SK-N-SH (cell line): ENCODE measurements at regions not wholly inside any gene's neighbourhood (a gene's known extent, or its start where the extent isn't known, plus 50 kb on each side); places are given as distances from the start of the nearest gene placed in this dataset.

Experiments used
- CTCF ChIA-PET: fragments of 300-600, 350-600 bp; formaldehyde crosslinking; extraction: SDS; loops from one replicate; lab custom pipeline; 2021; lab: Yijun Ruan, JAX
- POLR2A ChIA-PET: fragments of 350-600 bp; sonication (Branson Sonifier 250); formaldehyde crosslinking; extraction: SDS; loops from one replicate; lab custom pipeline; 2020; ENCODE audit warnings: antibody characterized with exemption, inconsistent platforms; lab: Yijun Ruan, JAX
- DNase-seq: peaks from one replicate; pipeline ENCODE4 v3.0.0; 2012
- H2AFZ ChIP-seq: fragments of 200-600 bp; sonication (generic); 2 replicates; pipeline ENCODE4 v1.8.1; 2016; ENCODE audit warnings: antibody characterized with exemption, mild to moderate bottlenecking, low read depth
- H3F3A ChIP-seq: fragments of 200-600 bp; sonication (generic); replicated peaks from 2 replicates; pipeline ENCODE3; 2016; ENCODE audit warnings: antibody characterized with exemption, mild to moderate bottlenecking; ENCODE audit not compliant: insufficient read depth
- H3K27ac ChIP-seq, 2 experiments: fragments of 200-500 bp in 1 of 2; fragments of 200-600 bp in 1 of 2; sonication (Bioruptor generic) in 1 of 2; sonication (generic), shearing (Covaris generic) in 1 of 2; 2 replicates each; pipeline versions ENCODE4 v1.5.1 to v1.6.1; 2014 to 2016; ENCODE audit warnings: low read depth in 2 of 2, inconsistent platforms in 1 of 2, low read length in 1 of 2, mild to moderate bottlenecking in 1 of 2, mixed read lengths in 1 of 2
- H3K27me3 ChIP-seq: fragments of 200-600 bp; sonication (generic), shearing (Covaris generic); 2 replicates; pipeline ENCODE4 v1.6.1; 2016; ENCODE audit warnings: mixed run types; ENCODE audit not compliant: insufficient read depth
- H3K36me3 ChIP-seq, 2 experiments: fragments of 200-500 bp in 1 of 2; fragments of 200-600 bp in 1 of 2; sonication (Bioruptor generic) in 1 of 2; sonication (generic) in 1 of 2; replicated peaks in 1 of 2; 2 replicates each; pipeline versions ENCODE3 to v1.5.1; 2014 to 2016; ENCODE audit warnings: low read length in 1 of 2, mild to moderate bottlenecking in 1 of 2; ENCODE audit not compliant: insufficient read depth in 2 of 2, control insufficient read depth in 1 of 2
- H3K4me1 ChIP-seq, 2 experiments: fragments of 200-500 bp in 1 of 2; fragments of 200-600 bp in 1 of 2; sonication (Bioruptor generic) in 1 of 2; sonication (generic), shearing (Covaris generic) in 1 of 2; 2 replicates each; pipeline versions ENCODE4 v1.5.1 to v1.6.1; 2014 to 2016; ENCODE audit warnings: low read depth in 1 of 2, low read length in 1 of 2, mixed run types in 1 of 2; ENCODE audit not compliant: insufficient read depth in 2 of 2, control insufficient read depth in 1 of 2
- H3K4me2 ChIP-seq: fragments of 200-600 bp; sonication (generic), shearing (Covaris generic); 2 replicates; pipeline ENCODE4 v1.6.1; 2017; ENCODE audit warnings: mixed run types
- H3K4me3 ChIP-seq, 2 experiments: fragments of 200-500 bp in 1 of 2; fragments of 200-600 bp in 1 of 2; sonication (Bioruptor generic) in 1 of 2; sonication (generic), shearing (Covaris generic) in 1 of 2; 2 replicates each; pipeline versions ENCODE4 v1.5.1 to v1.8.1; 2014 to 2016; ENCODE audit warnings: low read depth in 2 of 2, inconsistent platforms in 1 of 2, low read length in 1 of 2, mild to moderate bottlenecking in 1 of 2, mixed read lengths in 1 of 2, moderate library complexity in 1 of 2
- H3K79me2 ChIP-seq: fragments of 200-600 bp; sonication (generic); 2 replicates; pipeline ENCODE4 v1.8.1; 2017; ENCODE audit warnings: mild to moderate bottlenecking; ENCODE audit not compliant: insufficient read depth
- H3K9ac ChIP-seq: fragments of 200-600 bp; sonication (generic); 2 replicates; pipeline ENCODE4 v1.6.1; 2017; ENCODE audit warnings: mixed run types
- H3K9me2 ChIP-seq: fragments of 200-600 bp; sonication (generic); 2 replicates; pipeline ENCODE4 v1.6.1; 2017; ENCODE audit warnings: mixed run types
- H3K9me3 ChIP-seq: fragments of 200-600 bp; sonication (generic); 2 replicates; pipeline ENCODE4 v1.6.1; 2017; ENCODE audit warnings: mixed run types, mild to moderate bottlenecking, moderate library complexity
- H4K20me1 ChIP-seq: fragments of 200-600 bp; sonication (generic); 2 replicates; pipeline ENCODE4 v1.6.1; 2017; ENCODE audit warnings: mild to moderate bottlenecking, mixed run types; ENCODE audit not compliant: insufficient read depth
- ELF1 ChIP-seq: IDR thresholded peaks from 2 replicates; pipeline ENCODE4 v1.4.0; 2012
- EP300 ChIP-seq, 2 experiments: IDR thresholded peaks; 2 replicates each; pipeline versions ENCODE4 v1.4.0 to v1.6.1; 2012; ENCODE audit warnings: borderline replicate concordance in 1 of 2, low read depth in 1 of 2, low read length in 1 of 2
- FOSL2 ChIP-seq: IDR thresholded peaks from 2 replicates; pipeline ENCODE4 v1.4.0; 2012; ENCODE audit warnings: low read depth, mild to moderate bottlenecking, moderate library complexity, borderline replicate concordance
- FOXJ3 ChIP-seq: sonication (generic); formaldehyde crosslinking; IDR thresholded peaks from 2 replicates; pipeline ENCODE4 v1.5.1; 2020; ENCODE audit warnings: mild to moderate bottlenecking, missing genetic modification reagents
- GABPA ChIP-seq: IDR thresholded peaks from 2 replicates; pipeline ENCODE4 v1.4.0; 2012; ENCODE audit warnings: low read depth, mild to moderate bottlenecking
- GATA2 ChIP-seq: sonication (generic); formaldehyde crosslinking; IDR thresholded peaks from 2 replicates; pipeline ENCODE4 v1.5.0; 2020; ENCODE audit warnings: mild to moderate bottlenecking, missing genetic modification reagents
- JUND ChIP-seq: IDR thresholded peaks from 2 replicates; pipeline ENCODE4 v1.4.0; 2012
- MXI1 ChIP-seq: IDR thresholded peaks from 2 replicates; pipeline ENCODE4 v1.6.1; 2012; ENCODE audit warnings: mild to moderate bottlenecking, low read depth, low read length, improper control_type of control experiment
- POLR2AphosphoS5 ChIP-seq: IDR thresholded peaks from 2 replicates; pipeline ENCODE4 v1.6.1; 2012; ENCODE audit warnings: low read depth, low read length
- RCOR1 ChIP-seq: fragments of 150-350 bp; IDR thresholded peaks from 2 replicates; pipeline ENCODE4 v1.6.1; 2017; ENCODE audit warnings: antibody characterized with exemption, low read length
- SIN3A ChIP-seq: IDR thresholded peaks from 2 replicates; pipeline ENCODE4 v1.6.1; 2012; ENCODE audit warnings: low read depth, mild to moderate bottlenecking, low read length, moderate library complexity, borderline replicate concordance
- SMC3 ChIP-seq: IDR thresholded peaks from 2 replicates; pipeline ENCODE4 v1.6.1; 2012; ENCODE audit warnings: low read depth, low read length, improper control_type of control experiment
- TCF12 ChIP-seq: IDR thresholded peaks from 2 replicates; pipeline ENCODE4 v1.4.0; 2012
- TEAD4 ChIP-seq: IDR thresholded peaks from 2 replicates; pipeline ENCODE4 v1.4.0; 2012; ENCODE audit warnings: mild to moderate bottlenecking, borderline replicate concordance; ENCODE audit not compliant: insufficient read depth
- YY1 ChIP-seq: IDR thresholded peaks from 2 replicates; pipeline ENCODE4 v1.4.0; 2012; ENCODE audit warnings: low read depth, mild to moderate bottlenecking
- WGBS: methylation state at CpG from one replicate; pipeline ENCODE4 v1.1.6; 2017; ENCODE audit warnings: low lambda C conversion rate; 5-methylcytosine and 5-hydroxymethylcytosine counted together
- TF ChIP-seq, protein P1 (sequence below): IDR thresholded peaks from 2 replicates; pipeline ENCODE4 v1.4.0; 2012; ENCODE audit warnings: low read depth, borderline replicate concordance
- TF ChIP-seq, protein P2 (sequence below): fragments of 150-350 bp; IDR thresholded peaks from 2 replicates; pipeline ENCODE4 v1.6.1; 2016; ENCODE audit warnings: mild to moderate bottlenecking, low read depth, low read length
- TF ChIP-seq, protein P3 (sequence below): fragments of 200-600 bp; sonication (generic); IDR thresholded peaks from 2 replicates; pipeline ENCODE4 v1.6.1; 2017; ENCODE audit warnings: antibody characterized with exemption, mild to moderate bottlenecking, moderate library complexity
- TF ChIP-seq, protein P4 (sequence below): IDR thresholded peaks from 2 replicates; pipeline ENCODE4 v1.4.0; 2012; ENCODE audit warnings: low read depth, borderline replicate concordance
- TF ChIP-seq, protein P5 (sequence below): fragments of 150-350 bp; IDR thresholded peaks from 2 replicates; pipeline ENCODE4 v1.6.1; 2017; ENCODE audit warnings: antibody characterized with exemption, low read length, low read depth, borderline replicate concordance

DNA sequence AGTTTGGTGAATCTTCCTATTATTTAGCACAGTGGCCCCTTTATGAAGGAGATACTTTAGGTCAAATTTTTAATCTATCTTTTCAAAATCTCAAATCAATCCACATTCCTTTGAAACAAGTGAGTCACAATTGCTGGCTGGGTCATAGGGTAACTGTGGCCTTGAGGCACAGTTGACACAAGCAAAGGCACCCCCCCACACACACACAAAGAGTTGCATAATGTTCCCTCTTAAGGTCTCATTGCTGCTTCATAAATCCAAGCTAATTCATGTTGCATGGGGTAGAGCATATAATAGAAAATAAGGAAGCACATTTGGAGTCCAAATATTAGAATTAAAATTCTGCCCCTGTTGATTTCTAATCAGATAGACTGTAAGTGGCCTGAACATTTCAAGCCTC, 171.5 kb downstream of the DLEU7 start (continued):
- TF ChIP-seq, protein P1, sequence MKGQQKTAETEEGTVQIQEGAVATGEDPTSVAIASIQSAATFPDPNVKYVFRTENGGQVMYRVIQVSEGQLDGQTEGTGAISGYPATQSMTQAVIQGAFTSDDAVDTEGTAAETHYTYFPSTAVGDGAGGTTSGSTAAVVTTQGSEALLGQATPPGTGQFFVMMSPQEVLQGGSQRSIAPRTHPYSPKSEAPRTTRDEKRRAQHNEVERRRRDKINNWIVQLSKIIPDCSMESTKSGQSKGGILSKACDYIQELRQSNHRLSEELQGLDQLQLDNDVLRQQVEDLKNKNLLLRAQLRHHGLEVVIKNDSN = no peak
- TF ChIP-seq YY1 (no peak), RCOR1 (no peak), SMC3 (no peak), TCF12 (no peak), FOSL2 (no peak), TEAD4 (no peak), GATA2 (CRISPR knock-in tag) (no peak)

DNA sequence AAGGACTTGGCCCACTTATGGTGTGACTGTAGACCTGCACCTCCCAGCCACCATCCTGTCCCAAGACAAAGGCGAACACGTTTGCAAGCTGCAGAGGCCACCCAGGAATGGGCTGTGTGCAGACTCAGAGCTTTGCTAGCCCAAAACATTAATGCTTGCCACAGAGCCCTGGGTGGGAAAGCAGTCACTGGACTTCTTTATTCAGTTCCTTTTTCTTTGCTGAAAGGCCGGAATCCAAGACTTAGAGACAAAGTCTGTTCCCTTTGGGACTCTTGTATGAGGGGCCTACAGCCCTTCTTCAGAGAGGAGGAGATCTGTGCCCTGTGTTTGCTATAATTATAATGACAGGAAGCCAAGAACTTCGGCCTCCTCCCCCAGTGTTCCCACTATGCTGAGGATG, 167.8 kb downstream of the DLEU7 start:
- Histone ChIP-seq H2AFZ (no peak overlapping the region), H3K36me3 (no peaks in the 10 kb centered on the region), H3K4me2 (no peak overlapping the region), H3K27ac (no peak overlapping the region), H3K4me1 (peaks cover 9 to 19% of the 10 kb centered on the region in 2 experiments), H3K9ac (no peak overlapping the region), H3K9me3 (no peaks in the 10 kb centered on the region), H3K79me2 (no peaks in the 10 kb centered on the region), H3K9me2 (no peaks in the 10 kb centered on the region), H3K4me3 (no peak overlapping the region), H3K27me3 (no peaks in the 10 kb centered on the region), H3F3A (peaks cover 22% of the 10 kb centered on the region), H4K20me1 (no peaks in the 10 kb centered on the region)
- ChIA-PET POLR2A (no interaction called here), CTCF (no interaction called here)
- WGBS = 82% methylated on average over 4 of the region's 4 CpGs
- TF ChIP-seq FOXJ3 (CRISPR knock-in tag) (no peak), POLR2AphosphoS5 (no peak), SIN3A (no peak), ELF1 (no peak), GABPA (no peak), EP300 (IDR thresholded peaks at IDR 0.05; ENCODE audit: borderline replicate concordance in 1 of 2, low read depth in 1 of 2, low read length in 1 of 2) (no peak), RCOR1 (no peak), MXI1 (no peak), TCF12 (no peak), TEAD4 (no peak), SMC3 (no peak), JUND (no peak), GATA2 (CRISPR knock-in tag) (no peak)
- TF ChIP-seq, protein P2, sequence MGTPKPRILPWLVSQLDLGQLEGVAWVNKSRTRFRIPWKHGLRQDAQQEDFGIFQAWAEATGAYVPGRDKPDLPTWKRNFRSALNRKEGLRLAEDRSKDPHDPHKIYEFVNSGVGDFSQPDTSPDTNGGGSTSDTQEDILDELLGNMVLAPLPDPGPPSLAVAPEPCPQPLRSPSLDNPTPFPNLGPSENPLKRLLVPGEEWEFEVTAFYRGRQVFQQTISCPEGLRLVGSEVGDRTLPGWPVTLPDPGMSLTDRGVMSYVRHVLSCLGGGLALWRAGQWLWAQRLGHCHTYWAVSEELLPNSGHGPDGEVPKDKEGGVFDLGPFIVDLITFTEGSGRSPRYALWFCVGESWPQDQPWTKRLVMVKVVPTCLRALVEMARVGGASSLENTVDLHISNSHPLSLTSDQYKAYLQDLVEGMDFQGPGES = no peak
- TF ChIP-seq, protein P3, sequence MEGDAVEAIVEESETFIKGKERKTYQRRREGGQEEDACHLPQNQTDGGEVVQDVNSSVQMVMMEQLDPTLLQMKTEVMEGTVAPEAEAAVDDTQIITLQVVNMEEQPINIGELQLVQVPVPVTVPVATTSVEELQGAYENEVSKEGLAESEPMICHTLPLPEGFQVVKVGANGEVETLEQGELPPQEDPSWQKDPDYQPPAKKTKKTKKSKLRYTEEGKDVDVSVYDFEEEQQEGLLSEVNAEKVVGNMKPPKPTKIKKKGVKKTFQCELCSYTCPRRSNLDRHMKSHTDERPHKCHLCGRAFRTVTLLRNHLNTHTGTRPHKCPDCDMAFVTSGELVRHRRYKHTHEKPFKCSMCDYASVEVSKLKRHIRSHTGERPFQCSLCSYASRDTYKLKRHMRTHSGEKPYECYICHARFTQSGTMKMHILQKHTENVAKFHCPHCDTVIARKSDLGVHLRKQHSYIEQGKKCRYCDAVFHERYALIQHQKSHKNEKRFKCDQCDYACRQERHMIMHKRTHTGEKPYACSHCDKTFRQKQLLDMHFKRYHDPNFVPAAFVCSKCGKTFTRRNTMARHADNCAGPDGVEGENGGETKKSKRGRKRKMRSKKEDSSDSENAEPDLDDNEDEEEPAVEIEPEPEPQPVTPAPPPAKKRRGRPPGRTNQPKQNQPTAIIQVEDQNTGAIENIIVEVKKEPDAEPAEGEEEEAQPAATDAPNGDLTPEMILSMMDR = no peak
- TF ChIP-seq, protein P4, sequence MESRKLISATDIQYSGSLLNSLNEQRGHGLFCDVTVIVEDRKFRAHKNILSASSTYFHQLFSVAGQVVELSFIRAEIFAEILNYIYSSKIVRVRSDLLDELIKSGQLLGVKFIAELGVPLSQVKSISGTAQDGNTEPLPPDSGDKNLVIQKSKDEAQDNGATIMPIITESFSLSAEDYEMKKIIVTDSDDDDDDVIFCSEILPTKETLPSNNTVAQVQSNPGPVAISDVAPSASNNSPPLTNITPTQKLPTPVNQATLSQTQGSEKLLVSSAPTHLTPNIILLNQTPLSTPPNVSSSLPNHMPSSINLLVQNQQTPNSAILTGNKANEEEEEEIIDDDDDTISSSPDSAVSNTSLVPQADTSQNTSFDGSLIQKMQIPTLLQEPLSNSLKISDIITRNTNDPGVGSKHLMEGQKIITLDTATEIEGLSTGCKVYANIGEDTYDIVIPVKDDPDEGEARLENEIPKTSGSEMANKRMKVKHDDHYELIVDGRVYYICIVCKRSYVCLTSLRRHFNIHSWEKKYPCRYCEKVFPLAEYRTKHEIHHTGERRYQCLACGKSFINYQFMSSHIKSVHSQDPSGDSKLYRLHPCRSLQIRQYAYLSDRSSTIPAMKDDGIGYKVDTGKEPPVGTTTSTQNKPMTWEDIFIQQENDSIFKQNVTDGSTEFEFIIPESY = no peak
- TF ChIP-seq, protein P5, sequence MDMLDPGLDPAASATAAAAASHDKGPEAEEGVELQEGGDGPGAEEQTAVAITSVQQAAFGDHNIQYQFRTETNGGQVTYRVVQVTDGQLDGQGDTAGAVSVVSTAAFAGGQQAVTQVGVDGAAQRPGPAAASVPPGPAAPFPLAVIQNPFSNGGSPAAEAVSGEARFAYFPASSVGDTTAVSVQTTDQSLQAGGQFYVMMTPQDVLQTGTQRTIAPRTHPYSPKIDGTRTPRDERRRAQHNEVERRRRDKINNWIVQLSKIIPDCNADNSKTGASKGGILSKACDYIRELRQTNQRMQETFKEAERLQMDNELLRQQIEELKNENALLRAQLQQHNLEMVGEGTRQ = no peak
- no peak for DNase-seq
